ENCODE measurements at regions not wholly inside any gene's neighbourhood (a gene's known extent, or its start where the extent isn't known, plus 50 kb on each side); places are given as distances from the start of the nearest gene placed in this dataset.

DNA sequence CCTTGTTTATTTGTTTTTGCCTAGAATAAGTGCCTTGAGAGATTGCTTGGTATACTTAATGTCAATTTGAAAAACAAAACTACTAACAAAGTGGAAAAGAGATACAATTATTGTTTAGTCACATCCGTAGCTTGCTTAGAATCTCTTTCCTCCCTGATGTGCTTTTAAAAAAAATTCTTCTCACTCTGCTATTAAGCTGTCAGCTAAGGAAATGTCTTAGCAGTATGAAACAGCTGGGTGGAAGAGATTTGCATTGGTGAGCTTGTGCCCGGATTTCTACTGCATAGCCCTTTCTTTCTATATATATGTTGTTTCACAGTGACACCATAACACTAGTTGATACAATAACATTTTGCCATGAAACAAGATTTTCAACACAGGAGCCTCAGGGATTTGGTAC, 229.4 kb upstream of the RGS6 start:
- no peak for TF ChIP-seq POLR2A (IDR thresholded peaks at IDR 0.05; ENCODE audit: extremely low read depth, insufficient read length)
- no peak for TF ChIP-seq MYC (IDR thresholded peaks at IDR 0.05; ENCODE audit: low read depth, low read length)
- TF ChIP-seq, protein P1, sequence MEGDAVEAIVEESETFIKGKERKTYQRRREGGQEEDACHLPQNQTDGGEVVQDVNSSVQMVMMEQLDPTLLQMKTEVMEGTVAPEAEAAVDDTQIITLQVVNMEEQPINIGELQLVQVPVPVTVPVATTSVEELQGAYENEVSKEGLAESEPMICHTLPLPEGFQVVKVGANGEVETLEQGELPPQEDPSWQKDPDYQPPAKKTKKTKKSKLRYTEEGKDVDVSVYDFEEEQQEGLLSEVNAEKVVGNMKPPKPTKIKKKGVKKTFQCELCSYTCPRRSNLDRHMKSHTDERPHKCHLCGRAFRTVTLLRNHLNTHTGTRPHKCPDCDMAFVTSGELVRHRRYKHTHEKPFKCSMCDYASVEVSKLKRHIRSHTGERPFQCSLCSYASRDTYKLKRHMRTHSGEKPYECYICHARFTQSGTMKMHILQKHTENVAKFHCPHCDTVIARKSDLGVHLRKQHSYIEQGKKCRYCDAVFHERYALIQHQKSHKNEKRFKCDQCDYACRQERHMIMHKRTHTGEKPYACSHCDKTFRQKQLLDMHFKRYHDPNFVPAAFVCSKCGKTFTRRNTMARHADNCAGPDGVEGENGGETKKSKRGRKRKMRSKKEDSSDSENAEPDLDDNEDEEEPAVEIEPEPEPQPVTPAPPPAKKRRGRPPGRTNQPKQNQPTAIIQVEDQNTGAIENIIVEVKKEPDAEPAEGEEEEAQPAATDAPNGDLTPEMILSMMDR (IDR thresholded peaks at IDR 0.05; ENCODE audit: low read depth, low read length), result no peak
- TF ChIP-seq, protein P2, sequence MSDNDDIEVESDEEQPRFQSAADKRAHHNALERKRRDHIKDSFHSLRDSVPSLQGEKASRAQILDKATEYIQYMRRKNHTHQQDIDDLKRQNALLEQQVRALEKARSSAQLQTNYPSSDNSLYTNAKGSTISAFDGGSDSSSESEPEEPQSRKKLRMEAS (IDR thresholded peaks at IDR 0.05; ENCODE audit: low read depth, low read length), result no peak

All from NB4 (cell line).